ENCODE measurements at regions not wholly inside any gene's neighbourhood (a gene's known extent, or its start where the extent isn't known, plus 50 kb on each side); places are given as distances from the start of the nearest gene placed in this dataset.
A peak's percentile ranks its signal among the peaks of the same experiment; 100 is the strongest.

DNA sequence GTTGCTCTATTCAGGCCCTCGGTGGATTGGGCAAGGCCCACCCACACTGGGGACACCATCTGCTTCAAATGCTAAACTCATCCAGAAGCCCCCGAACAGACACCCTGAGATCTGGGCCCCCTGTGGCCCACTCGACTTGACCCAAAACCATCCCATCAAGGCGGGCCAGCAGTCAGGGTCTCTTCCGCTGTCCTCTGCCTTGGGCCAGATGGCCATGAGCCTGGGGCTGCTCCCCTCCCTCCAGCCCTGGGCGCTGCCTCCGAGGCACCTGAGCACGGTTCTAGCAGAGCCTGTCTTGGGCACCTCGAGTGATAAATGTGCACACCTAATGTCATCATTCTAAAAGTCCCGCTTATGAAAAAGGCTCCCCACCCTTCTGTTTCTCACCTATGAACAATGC is 449.4 kb downstream of the TCERG1L start:
- intact Hi-C loops (cut with micrococcal nuclease) = no loop called here
- ATAC-seq (peak; percentile 17), DNase-seq (no peak)
- Histone ChIP-seq H3K4me1 (ENCODE audit: control insufficient read depth in 2 of 2, insufficient read depth in 2 of 2, low read length in 2 of 2) (no peaks in the 10 kb centered on the region), H3K9me3 (ENCODE audit: control insufficient read depth in 2 of 3, low read length in 3 of 3) (no peaks in the 10 kb centered on the region), H3K36me3 (ENCODE audit: control insufficient read depth in 2 of 3, insufficient read depth in 3 of 3, low read length in 3 of 3) (no peaks in the 10 kb centered on the region), H3K27me3 (ENCODE audit: control insufficient read depth in 2 of 2, insufficient read depth in 2 of 2, low read length in 2 of 2) (no peaks in the 10 kb centered on the region), H3K27ac (ENCODE audit: low read depth, low read length) (no peak overlapping the region), H3K4me3 (ENCODE audit: low read length) (no peak overlapping the region)
- ChIA-PET CTCF (no interaction called here), POLR2A (no interaction called here)
- peaks cover 0 to 4% (median 0%) of the 10 kb centered on the region in 11 donors for H3K9me3 Mint-ChIP-seq
- no peaks in the 10 kb centered on the region for H3K4me1 Mint-ChIP-seq
- H3K4me3 Mint-ChIP-seq = no peak overlapping the region
- H3K27ac Mint-ChIP-seq = no peak overlapping the region
- H3K36me3 Mint-ChIP-seq = peaks cover 0 to 5% (median 0%) of the 10 kb centered on the region in 5 donors
- H3K27me3 Mint-ChIP-seq = peaks cover 0 to 11% (median 5%) of the 10 kb centered on the region in 5 donors

DNA sequence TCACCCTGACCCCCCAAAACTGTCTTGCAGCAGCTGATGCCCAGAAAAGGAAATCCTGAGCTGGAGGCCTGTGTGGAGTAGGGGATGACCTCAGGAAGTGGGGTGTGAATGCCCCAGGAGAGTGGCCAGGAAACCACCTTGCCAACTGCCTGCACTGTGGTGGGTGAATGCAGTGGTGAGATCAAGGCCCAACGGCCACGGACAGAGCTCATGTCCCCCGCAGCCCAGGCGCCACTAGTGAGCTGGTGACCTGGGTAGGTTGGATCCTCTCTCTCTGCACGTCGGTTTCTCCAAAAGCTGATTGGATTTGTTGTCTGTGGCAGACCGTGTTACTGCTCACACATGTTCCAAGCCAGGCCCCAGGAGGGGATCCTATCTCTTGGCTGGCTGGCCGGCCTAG is 448.9 kb downstream of the TCERG1L start:
- intact Hi-C loops (cut with micrococcal nuclease) = no loop called here
- ChIA-PET CTCF (no interaction called here), POLR2A (no interaction called here)
- peaks cover 0 to under 1% (median 0%) of the 10 kb centered on the region in 5 donors for H3K36me3 Mint-ChIP-seq
- no peak overlapping the region for H3K4me3 Mint-ChIP-seq
- H3K27me3 Mint-ChIP-seq = peaks cover 0 to 6% (median 0%) of the 10 kb centered on the region in 5 donors
- no peak for DNase-seq
- Histone ChIP-seq H3K36me3 (ENCODE audit: control insufficient read depth in 2 of 3, insufficient read depth in 3 of 3, low read length in 3 of 3) (no peaks in the 10 kb centered on the region), H3K27ac (ENCODE audit: low read depth, low read length) (no peak overlapping the region), H3K27me3 (ENCODE audit: control insufficient read depth in 2 of 2, insufficient read depth in 2 of 2, low read length in 2 of 2) (no peaks in the 10 kb centered on the region), H3K4me3 (ENCODE audit: low read length) (no peak overlapping the region), H3K9me3 (ENCODE audit: control insufficient read depth in 2 of 3, low read length in 3 of 3) (no peaks in the 10 kb centered on the region), H3K4me1 (ENCODE audit: control insufficient read depth in 2 of 2, insufficient read depth in 2 of 2, low read length in 2 of 2) (no peaks in the 10 kb centered on the region)
- H3K9me3 Mint-ChIP-seq = peaks cover 0 to 2% (median 0%) of the 10 kb centered on the region in 11 donors
- H3K4me1 Mint-ChIP-seq = no peaks in the 10 kb centered on the region
- H3K27ac Mint-ChIP-seq = no peak overlapping the region
- no peak for ATAC-seq

DNA sequence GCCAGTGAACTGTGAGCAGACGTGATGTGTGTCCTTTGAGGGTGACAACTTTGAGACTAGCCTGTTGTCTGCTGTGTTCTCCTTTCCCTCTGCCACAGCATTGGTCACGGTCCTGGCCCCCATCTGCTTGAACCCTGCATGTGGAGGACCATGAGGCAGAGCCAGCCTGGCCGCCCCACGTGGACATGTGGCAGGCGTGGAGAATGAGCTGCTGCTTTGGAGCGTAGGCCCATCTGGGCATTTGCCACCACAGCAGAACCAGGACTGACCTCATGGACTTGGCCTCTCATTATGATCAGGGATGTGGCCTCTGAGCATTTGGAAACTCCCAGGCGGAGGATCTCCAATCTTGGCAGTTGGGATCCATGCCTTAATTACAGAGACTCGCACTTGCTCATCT is 448.5 kb downstream of the TCERG1L start:
- POLR2A ChIA-PET = no interaction called here

DNA sequence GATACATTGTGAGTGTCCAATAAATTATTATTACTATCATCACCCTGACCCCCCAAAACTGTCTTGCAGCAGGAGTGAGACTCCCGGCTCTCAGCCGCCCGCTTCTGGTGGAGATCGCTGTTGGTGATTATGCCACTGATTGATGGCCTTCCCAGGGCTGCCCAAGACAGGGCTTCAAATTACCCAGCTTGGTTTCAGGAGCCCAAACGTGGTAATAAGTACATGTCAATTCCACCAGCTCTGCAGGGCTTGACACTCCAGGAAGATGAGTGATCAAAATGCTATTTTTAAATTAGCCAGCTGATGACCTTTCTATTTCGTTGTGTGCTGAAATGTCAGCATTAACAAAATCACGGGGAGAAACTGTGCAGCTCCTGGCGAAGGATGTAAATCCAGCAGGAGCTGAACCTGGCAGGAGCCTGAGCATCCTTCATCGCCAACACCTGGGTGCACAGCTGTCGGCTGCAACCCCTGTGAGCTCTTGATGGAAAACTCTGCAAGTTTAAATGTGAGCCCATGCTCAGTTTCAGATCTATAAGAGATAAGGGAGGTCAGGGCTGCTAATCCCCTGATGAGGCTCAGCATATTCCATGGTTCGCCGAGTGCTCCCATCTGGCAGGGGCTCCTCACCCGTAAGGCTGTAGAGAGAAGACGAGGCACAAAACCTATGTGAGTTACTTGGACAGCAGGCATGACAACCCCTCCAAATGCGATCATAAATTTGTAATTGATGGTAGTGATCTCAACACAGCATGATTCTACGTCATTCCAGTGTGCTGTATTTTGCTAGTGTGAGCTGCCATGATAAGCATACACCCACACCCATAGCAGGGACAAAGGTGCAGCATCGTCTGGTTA is 446.3 kb downstream of the TCERG1L start:
- Histone ChIP-seq H3K4me1 (ENCODE audit: control insufficient read depth in 2 of 2, insufficient read depth in 2 of 2, low read length in 2 of 2) (no peaks in the 10 kb centered on the region), H3K9me3 (ENCODE audit: control insufficient read depth in 2 of 3, low read length in 3 of 3) (no peaks in the 10 kb centered on the region), H3K4me3 (ENCODE audit: low read length) (no peak overlapping the region), H3K36me3 (ENCODE audit: control insufficient read depth in 2 of 3, insufficient read depth in 3 of 3, low read length in 3 of 3) (no peaks in the 10 kb centered on the region), H3K27ac (ENCODE audit: low read depth, low read length) (no peak overlapping the region), H3K27me3 (ENCODE audit: control insufficient read depth in 2 of 2, insufficient read depth in 2 of 2, low read length in 2 of 2) (no peaks in the 10 kb centered on the region)
- DNase-seq (no peak), ATAC-seq (no peak)
- Mint-ChIP-seq H3K4me3 (no peak overlapping the region), H3K36me3 (no peaks in the 10 kb centered on the region), H3K27me3 (peaks cover 0 to 6% (median 2%) of the 10 kb centered on the region in 5 donors), H3K27ac (no peak overlapping the region), H3K9me3 (peaks cover 0 to 4% (median 0%) of the 10 kb centered on the region in 11 donors), H3K4me1 (peaks cover 0 to under 1% (median 0%) of the 10 kb centered on the region in 7 donors)
- ChIA-PET CTCF (no interaction called here), POLR2A (no interaction called here)
- intact Hi-C loops (cut with micrococcal nuclease) = no loop called here

More for the DNA sequence above, 448.5 kb downstream of the TCERG1L start:
- no peak overlapping the region for H3K4me3 Mint-ChIP-seq
- ATAC-seq (no peak), DNase-seq (no peak)
- no peak overlapping the region for H3K4me3 ChIP-seq (ENCODE audit: low read length)
- CTCF ChIA-PET = no interaction called here
- H3K36me3 Mint-ChIP-seq = no peaks in the 10 kb centered on the region
- H3K27ac Mint-ChIP-seq = no peak overlapping the region
- H3K9me3 ChIP-seq (ENCODE audit: control insufficient read depth in 2 of 3, low read length in 3 of 3) = no peaks in the 10 kb centered on the region
- no peaks in the 10 kb centered on the region for H3K4me1 ChIP-seq (ENCODE audit: control insufficient read depth in 2 of 2, insufficient read depth in 2 of 2, low read length in 2 of 2)
- H3K27ac ChIP-seq (ENCODE audit: low read depth, low read length) = no peak overlapping the region
- peaks cover 0 to 2% (median 0%) of the 10 kb centered on the region in 11 donors for H3K9me3 Mint-ChIP-seq
- no peaks in the 10 kb centered on the region for H3K36me3 ChIP-seq (ENCODE audit: control insufficient read depth in 2 of 3, insufficient read depth in 3 of 3, low read length in 3 of 3)
- intact Hi-C loops (cut with micrococcal nuclease) = no loop called here
- H3K27me3 ChIP-seq (ENCODE audit: control insufficient read depth in 2 of 2, insufficient read depth in 2 of 2, low read length in 2 of 2) = no peaks in the 10 kb centered on the region
- peaks cover 0 to 4% (median 0%) of the 10 kb centered on the region in 5 donors for H3K27me3 Mint-ChIP-seq
- no peaks in the 10 kb centered on the region for H3K4me1 Mint-ChIP-seq

DNA sequence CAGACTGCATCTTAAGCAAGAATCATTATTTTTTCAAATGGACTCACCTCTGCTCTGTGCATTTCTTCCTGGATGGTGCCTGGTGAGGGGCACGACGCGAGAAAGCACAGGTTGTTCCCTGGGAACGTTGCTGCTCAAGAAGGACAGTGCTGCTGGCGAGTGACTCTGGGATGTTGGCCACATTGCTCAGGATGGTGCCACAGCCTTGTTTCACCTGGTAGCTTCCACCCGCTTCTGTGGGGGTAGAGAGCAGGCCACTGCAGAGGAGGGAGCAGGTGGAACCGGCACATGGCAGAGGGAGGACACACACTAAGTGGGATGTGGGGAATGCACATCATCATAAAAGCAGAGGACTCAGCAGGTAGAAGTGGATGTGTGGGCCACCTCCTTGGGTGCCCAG is 444.7 kb downstream of the TCERG1L start:
- no peak for ATAC-seq
- Histone ChIP-seq H3K4me1 (ENCODE audit: control insufficient read depth in 2 of 2, insufficient read depth in 2 of 2, low read length in 2 of 2) (no peaks in the 10 kb centered on the region), H3K9me3 (ENCODE audit: control insufficient read depth in 2 of 3, low read length in 3 of 3) (no peaks in the 10 kb centered on the region), H3K36me3 (ENCODE audit: control insufficient read depth in 2 of 3, insufficient read depth in 3 of 3, low read length in 3 of 3) (no peaks in the 10 kb centered on the region), H3K27me3 (ENCODE audit: control insufficient read depth in 2 of 2, insufficient read depth in 2 of 2, low read length in 2 of 2) (no peaks in the 10 kb centered on the region), H3K4me3 (ENCODE audit: low read length) (no peak overlapping the region), H3K27ac (ENCODE audit: low read depth, low read length) (no peak overlapping the region)
- no peak overlapping the region for H3K4me3 Mint-ChIP-seq
- ChIA-PET CTCF (no interaction called here), POLR2A (no interaction called here)
- peaks cover 0 to 2% (median 0%) of the 10 kb centered on the region in 7 donors for H3K4me1 Mint-ChIP-seq
- no peak for DNase-seq
- peaks cover 0 to 4% (median 0%) of the 10 kb centered on the region in 11 donors for H3K9me3 Mint-ChIP-seq
- peaks cover 0 to 10% (median 5%) of the 10 kb centered on the region in 5 donors for H3K27me3 Mint-ChIP-seq
- H3K36me3 Mint-ChIP-seq = no peaks in the 10 kb centered on the region
- intact Hi-C loops (cut with micrococcal nuclease) = no loop called here
- no peak overlapping the region for H3K27ac Mint-ChIP-seq

DNA sequence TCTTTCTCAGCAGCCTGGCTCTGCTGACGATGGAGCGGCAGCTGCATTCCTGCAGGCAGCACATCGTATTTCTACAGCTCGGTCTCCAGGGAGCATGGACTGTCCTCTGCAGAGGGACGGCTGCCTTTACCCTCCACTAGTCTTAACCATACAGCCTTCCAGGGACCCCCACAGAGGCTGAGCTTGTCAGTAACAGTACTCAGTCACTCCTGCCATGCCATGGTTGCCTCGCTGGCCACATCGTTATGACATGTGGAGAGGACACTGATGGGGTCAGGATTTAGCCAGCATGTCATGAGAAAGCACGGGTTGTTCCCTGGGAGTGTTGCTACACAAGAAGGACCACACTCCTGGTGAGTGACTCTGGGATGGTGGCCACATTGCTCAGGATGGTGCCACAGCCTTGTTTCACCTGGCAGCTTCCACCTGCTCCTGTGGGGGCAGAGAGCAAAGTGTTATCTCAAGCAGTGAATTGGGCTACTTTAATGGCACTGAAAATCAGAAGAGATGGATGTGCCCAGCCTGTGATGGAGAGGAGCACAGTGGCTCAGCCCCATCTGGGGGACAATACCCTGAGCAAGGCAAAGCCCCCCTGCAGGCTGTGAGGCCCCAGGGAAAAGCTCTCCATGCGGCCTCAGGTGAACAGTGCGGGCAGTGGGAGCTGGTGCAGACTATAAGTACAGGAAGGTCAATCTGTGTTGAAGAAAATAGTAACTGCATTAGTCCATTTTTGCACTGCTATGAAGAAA is 443.9 kb downstream of the TCERG1L start:
- Histone ChIP-seq H3K4me1 (ENCODE audit: control insufficient read depth in 2 of 2, insufficient read depth in 2 of 2, low read length in 2 of 2) (no peaks in the 10 kb centered on the region), H3K27me3 (ENCODE audit: control insufficient read depth in 2 of 2, insufficient read depth in 2 of 2, low read length in 2 of 2) (no peaks in the 10 kb centered on the region), H3K9me3 (ENCODE audit: control insufficient read depth in 2 of 3, low read length in 3 of 3) (no peaks in the 10 kb centered on the region), H3K36me3 (ENCODE audit: control insufficient read depth in 2 of 3, insufficient read depth in 3 of 3, low read length in 3 of 3) (no peaks in the 10 kb centered on the region), H3K4me3 (ENCODE audit: low read length) (no peak overlapping the region), H3K27ac (ENCODE audit: low read depth, low read length) (no peak overlapping the region)
- Mint-ChIP-seq H3K4me1 (peaks cover 0 to 2% (median 0%) of the 10 kb centered on the region in 7 donors), H3K4me3 (no peak overlapping the region), H3K36me3 (no peaks in the 10 kb centered on the region), H3K9me3 (peaks cover 0 to 4% (median 0%) of the 10 kb centered on the region in 11 donors), H3K27me3 (peaks cover 0 to 13% (median 5%) of the 10 kb centered on the region in 5 donors), H3K27ac (no peak overlapping the region)
- intact Hi-C loops (cut with micrococcal nuclease) = no loop called here
- POLR2A ChIA-PET = no interaction called here
- no peak for DNase-seq
- CTCF ChIA-PET = no interaction called here
- ATAC-seq = no peak
